Keratinocyte (primary cell): ENCODE measurements at regions not wholly inside any gene's neighbourhood (a gene's known extent, or its start where the extent isn't known, plus 50 kb on each side); places are given as distances from the start of the nearest gene placed in this dataset.

Source experiments
- DNase-seq: peaks from one replicate; pipeline ENCODE4 v3.0.0-alpha.2; 2011; ENCODE audit warnings: low read depth, missing footprints, low spot score
- FAIRE-seq: peaks from 2 replicates; lab custom pipeline; 2011; peaks lifted over from hg19 to GRCh38; lab: Jason Lieb, UNC
- H2AFZ ChIP-seq: 2 replicates; pipeline ENCODE4 v1.6.0; 2012; ENCODE audit warnings: low read length, control low read depth, inconsistent platforms; ENCODE audit not compliant: control insufficient read depth
- H3K27ac ChIP-seq: 2 replicates; pipeline ENCODE4 v1.5.1; 2011; ENCODE audit warnings: low read length; ENCODE audit not compliant: control insufficient read depth, insufficient read depth
- H3K27me3 ChIP-seq: 3 replicates; pipeline ENCODE4 v1.6.0; 2011; ENCODE audit warnings: low read length; ENCODE audit not compliant: control insufficient read depth, insufficient read depth; ENCODE audit errors: extremely low read depth
- H3K36me3 ChIP-seq, 2 experiments: 2 replicates in 1 of 2; 3 replicates in 1 of 2; pipeline ENCODE4 v1.5.1; 2011; ENCODE audit warnings: low read length in 2 of 2, mild to moderate bottlenecking in 1 of 2; ENCODE audit not compliant: control insufficient read depth in 2 of 2, insufficient read depth in 2 of 2; ENCODE audit errors: extremely low read depth in 1 of 2
- H3K4me1 ChIP-seq: 3 replicates; pipeline ENCODE4 v1.5.1; 2011; ENCODE audit warnings: low read length; ENCODE audit not compliant: control insufficient read depth, insufficient read depth; ENCODE audit errors: extremely low read depth
- H3K4me2 ChIP-seq: 3 replicates; pipeline ENCODE4 v1.6.0; 2011; ENCODE audit warnings: low read depth, low read length; ENCODE audit not compliant: control insufficient read depth, insufficient read depth; ENCODE audit errors: extremely low read depth
- H3K4me3 ChIP-seq, 3 experiments: fragments of 200-600 bp in 1 of 3; sonication (generic) in 1 of 3; 2 replicates in 2 of 3; 3 replicates in 1 of 3; pipeline ENCODE4 v1.5.1; 2011 to 2016; ENCODE audit warnings: low read length in 3 of 3, mild to moderate bottlenecking in 3 of 3, control low read depth in 2 of 3, inconsistent platforms in 1 of 3, low read depth in 1 of 3, mixed read lengths in 1 of 3, mixed run types in 1 of 3, moderate library complexity in 1 of 3; ENCODE audit not compliant: control insufficient read depth in 2 of 3, insufficient read depth in 2 of 3; ENCODE audit errors: extremely low read depth in 1 of 3
- H3K79me2 ChIP-seq: 2 replicates; pipeline ENCODE4 v1.6.0; 2012; ENCODE audit warnings: low read length; ENCODE audit not compliant: control insufficient read depth, insufficient read depth
- H3K9ac ChIP-seq: 3 replicates; pipeline ENCODE4 v1.6.0; 2011; ENCODE audit warnings: low read length; ENCODE audit not compliant: control insufficient read depth, insufficient read depth; ENCODE audit errors: extremely low read depth
- H3K9me1 ChIP-seq: 3 replicates; pipeline ENCODE4 v1.6.0; 2011; ENCODE audit warnings: low read length; ENCODE audit not compliant: control insufficient read depth, insufficient read depth; ENCODE audit errors: extremely low read depth
- H3K9me3 ChIP-seq: 2 replicates; pipeline ENCODE4 v1.5.1; 2012; ENCODE audit warnings: low read depth, low read length; ENCODE audit not compliant: control insufficient read depth
- H4K20me1 ChIP-seq: 3 replicates; pipeline ENCODE4 v1.6.0; 2011; ENCODE audit warnings: low read length; ENCODE audit not compliant: control insufficient read depth, insufficient read depth; ENCODE audit errors: extremely low read depth
- EZH2 ChIP-seq: IDR thresholded peaks from one replicate; pipeline ENCODE4 v1.6.1; 2012; ENCODE audit warnings: inconsistent platforms, mild to moderate bottlenecking, low read length, moderate library complexity
- dilution Hi-C: fragments of 300-500 bp; cut with MboI; formaldehyde crosslinking; loops from one replicate; pipeline ENCODE4 v1.7.0; 2020; ENCODE audit warnings: low sequenced_read_pairs; ENCODE audit not compliant: extremely low pct_ligation_motif_present
- TF ChIP-seq, protein P1 (sequence below), 3 experiments: IDR thresholded peaks in 1 of 3; conservative IDR thresholded peaks in 1 of 3; optimal IDR thresholded peaks in 1 of 3; 2 replicates in 2 of 3; 3 replicates in 1 of 3; pipeline versions ENCODE3 to v1.5.1; 2011; ENCODE audit warnings: low read length in 3 of 3, mild to moderate bottlenecking in 3 of 3, moderate library complexity in 2 of 3, control low read depth in 1 of 3, inconsistent platforms in 1 of 3; ENCODE audit not compliant: insufficient read depth in 2 of 3; ENCODE audit errors: extremely low read depth in 1 of 3

DNA sequence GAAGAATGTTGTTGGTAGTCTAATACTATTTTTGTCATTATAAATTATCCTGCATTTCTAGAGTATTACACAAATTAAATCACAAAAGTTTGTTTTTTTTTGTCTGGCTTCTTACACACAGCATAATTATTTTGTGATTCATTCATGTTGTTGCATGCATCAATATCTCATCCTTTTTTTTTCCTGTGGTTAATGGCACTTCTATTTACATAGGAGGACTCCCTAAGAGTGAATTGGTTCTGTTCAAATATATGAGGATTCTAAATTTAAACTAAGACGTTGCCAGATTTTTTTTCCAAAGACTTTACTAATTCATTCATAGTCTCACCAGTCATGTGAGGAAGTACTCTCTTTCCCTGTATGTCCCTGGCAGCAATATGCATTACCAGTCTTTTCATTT, 303.3 kb downstream of the GPR37 start:
- Histone ChIP-seq H4K20me1 (no peaks in the 10 kb centered on the region), H3K9ac (no peak overlapping the region), H2AFZ (no peak overlapping the region), H3K9me3 (no peaks in the 10 kb centered on the region), H3K4me3 (no peak overlapping the region), H3K9me1 (no peaks in the 10 kb centered on the region), H3K36me3 (no peaks in the 10 kb centered on the region), H3K27me3 (no peaks in the 10 kb centered on the region), H3K4me2 (no peak overlapping the region), H3K79me2 (no peaks in the 10 kb centered on the region), H3K4me1 (no peaks in the 10 kb centered on the region), H3K27ac (no peak overlapping the region)
- DNase-seq (peak; percentile 7), FAIRE-seq (no peak)
- dilution Hi-C loops = no loop called here
- TF ChIP-seq, protein P1, sequence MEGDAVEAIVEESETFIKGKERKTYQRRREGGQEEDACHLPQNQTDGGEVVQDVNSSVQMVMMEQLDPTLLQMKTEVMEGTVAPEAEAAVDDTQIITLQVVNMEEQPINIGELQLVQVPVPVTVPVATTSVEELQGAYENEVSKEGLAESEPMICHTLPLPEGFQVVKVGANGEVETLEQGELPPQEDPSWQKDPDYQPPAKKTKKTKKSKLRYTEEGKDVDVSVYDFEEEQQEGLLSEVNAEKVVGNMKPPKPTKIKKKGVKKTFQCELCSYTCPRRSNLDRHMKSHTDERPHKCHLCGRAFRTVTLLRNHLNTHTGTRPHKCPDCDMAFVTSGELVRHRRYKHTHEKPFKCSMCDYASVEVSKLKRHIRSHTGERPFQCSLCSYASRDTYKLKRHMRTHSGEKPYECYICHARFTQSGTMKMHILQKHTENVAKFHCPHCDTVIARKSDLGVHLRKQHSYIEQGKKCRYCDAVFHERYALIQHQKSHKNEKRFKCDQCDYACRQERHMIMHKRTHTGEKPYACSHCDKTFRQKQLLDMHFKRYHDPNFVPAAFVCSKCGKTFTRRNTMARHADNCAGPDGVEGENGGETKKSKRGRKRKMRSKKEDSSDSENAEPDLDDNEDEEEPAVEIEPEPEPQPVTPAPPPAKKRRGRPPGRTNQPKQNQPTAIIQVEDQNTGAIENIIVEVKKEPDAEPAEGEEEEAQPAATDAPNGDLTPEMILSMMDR (optimal IDR thresholded peaks at IDR 0.05 in 1 of 3, IDR thresholded peaks at IDR 0.05 in 1 of 3, conservative IDR thresholded peaks at IDR 0.05 in 1 of 3; ENCODE audit: extremely low read depth in 1 of 3, insufficient read depth in 2 of 3, low read length in 3 of 3) = no peak
- no peak for TF ChIP-seq EZH2

- Histone ChIP-seq H3K36me3 (no peaks in the 10 kb centered on the region), H3K9ac (no peak overlapping the region), H3K27ac (no peak overlapping the region), H3K27me3 (no peaks in the 10 kb centered on the region), H2AFZ (no peak overlapping the region), H3K4me3 (no peak overlapping the region), H3K4me1 (peaks cover 6% of the 10 kb centered on the region), H3K9me1 (no peaks in the 10 kb centered on the region), H4K20me1 (no peaks in the 10 kb centered on the region), H3K4me2 (no peak overlapping the region), H3K9me3 (no peaks in the 10 kb centered on the region), H3K79me2 (no peaks in the 10 kb centered on the region)
- TF ChIP-seq, protein P1 (optimal IDR thresholded peaks at IDR 0.05 in 1 of 3, IDR thresholded peaks at IDR 0.05 in 1 of 3, conservative IDR thresholded peaks at IDR 0.05 in 1 of 3; ENCODE audit: extremely low read depth in 1 of 3, insufficient read depth in 2 of 3, low read length in 3 of 3) = no peak
- no peak for TF ChIP-seq EZH2
- FAIRE-seq (no peak), DNase-seq (no peak)
- dilution Hi-C loops = no loop called here
Measured at GRCh38 chr7:124460555-124460954, 305.0 kb downstream of the GPR37 start.
